ENCODE measurements at regions not wholly inside any gene's neighbourhood (a gene's known extent, or its start where the extent isn't known, plus 50 kb on each side); places are given as distances from the start of the nearest gene placed in this dataset.

DNA sequence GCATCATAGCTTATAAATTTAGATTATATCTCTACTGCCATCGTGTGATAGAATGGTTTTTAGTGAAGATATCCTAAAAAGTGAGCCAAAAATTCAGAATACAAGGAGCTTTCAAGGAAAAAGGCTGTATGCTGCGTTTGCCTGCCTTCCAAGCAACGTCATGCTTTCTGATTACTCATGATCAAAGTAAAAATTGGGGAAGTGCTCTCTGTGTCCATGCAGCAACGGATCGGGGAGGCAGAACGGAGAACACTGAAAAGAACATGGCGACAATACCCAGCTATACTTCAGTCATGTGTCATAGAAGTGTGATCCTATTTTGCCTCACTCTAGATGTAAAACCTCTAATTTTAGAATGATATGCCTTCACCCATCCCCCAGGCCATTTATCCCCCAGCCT lies 185.7 kb downstream of the SUCLG1 start:
- no peak for DNase-seq
- H3K36me3 ChIP-seq, result no peaks in the 10 kb centered on the region
- no peaks in the 10 kb centered on the region for H3K4me1 ChIP-seq
- no peak overlapping the region for H3K4me3 ChIP-seq (ENCODE audit: low read depth, low read length)
- H3K27me3 ChIP-seq, result no peaks in the 10 kb centered on the region
- no peaks in the 10 kb centered on the region for H3K9me3 ChIP-seq
- TF ChIP-seq CTCF (IDR thresholded peaks at IDR 0.05; ENCODE audit: low read depth, low read length), result no peak

DNA sequence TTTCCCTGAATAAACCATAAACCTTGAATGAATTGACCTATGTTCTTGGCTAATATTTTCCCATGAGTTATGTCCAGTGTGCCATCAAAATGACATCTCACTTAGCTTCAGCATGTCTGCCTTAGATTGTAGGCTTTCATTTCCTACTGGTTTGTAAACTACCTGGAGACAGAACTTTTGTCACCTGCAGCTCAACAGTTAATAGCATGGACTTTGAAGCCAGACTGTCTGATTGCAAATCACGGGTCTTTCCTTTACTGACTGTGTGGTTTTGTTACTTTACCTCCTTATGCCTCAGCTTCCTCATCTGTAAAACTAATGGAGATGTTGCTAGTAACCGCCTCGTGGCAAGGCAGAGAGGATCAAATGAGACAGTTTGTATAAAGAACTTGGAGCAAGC lies 187.1 kb downstream of the SUCLG1 start:
- H3K36me3 ChIP-seq, result no peaks in the 10 kb centered on the region
- H3K4me1 ChIP-seq, result no peaks in the 10 kb centered on the region
- H3K4me3 ChIP-seq (ENCODE audit: low read depth, low read length), result no peak overlapping the region
- no peak for TF ChIP-seq CTCF (IDR thresholded peaks at IDR 0.05; ENCODE audit: low read depth, low read length)
- H3K9me3 ChIP-seq, result no peaks in the 10 kb centered on the region
- DNase-seq, result no peak
- H3K27me3 ChIP-seq, result no peaks in the 10 kb centered on the region

GRCh38 chr2:84257831-84258230 lies 201.2 kb downstream of the SUCLG1 start:
- H3K27me3 ChIP-seq, result no peaks in the 10 kb centered on the region
- no peak for DNase-seq

DNA sequence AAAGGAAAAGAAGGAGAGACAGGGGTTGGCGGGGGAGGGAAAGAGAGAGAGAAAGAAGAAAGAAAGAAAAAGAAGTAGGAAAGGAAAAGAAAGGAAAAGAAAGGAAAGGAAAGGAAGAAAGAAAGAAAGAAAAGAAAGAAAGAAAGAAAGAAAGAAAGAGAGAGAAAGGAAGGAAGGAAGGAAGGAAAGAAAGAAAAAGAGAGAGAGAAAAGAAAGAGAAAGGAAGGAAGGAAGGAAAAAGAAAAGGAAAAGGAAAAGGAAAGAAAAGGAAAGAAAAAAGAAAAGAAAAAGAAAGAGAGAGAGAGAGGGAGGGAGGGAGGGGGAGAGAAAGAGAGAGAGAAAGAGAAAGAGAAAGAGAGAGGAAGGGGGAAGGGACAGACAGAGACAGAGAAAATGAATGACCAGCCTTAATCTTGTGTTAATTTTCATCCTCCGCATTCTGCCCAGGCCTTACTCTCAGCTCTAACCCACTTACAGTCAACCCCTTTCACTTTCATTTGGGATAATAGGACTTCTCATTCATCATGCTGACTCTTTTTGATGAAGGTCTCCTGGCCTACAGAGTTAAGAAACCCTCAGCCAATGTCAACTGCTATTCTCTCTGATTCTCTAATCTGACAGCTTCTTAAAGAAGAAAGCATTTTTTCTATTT lies 207.3 kb downstream of the SUCLG1 start:
- DNase-seq, result no peak
- Histone ChIP-seq H3K4me3 (ENCODE audit: low read depth, low read length) (no peak overlapping the region), H3K36me3 (no peaks in the 10 kb centered on the region), H3K27me3 (no peaks in the 10 kb centered on the region), H3K4me1 (no peaks in the 10 kb centered on the region), H3K9me3 (no peaks in the 10 kb centered on the region)
- no peak for TF ChIP-seq CTCF (IDR thresholded peaks at IDR 0.05; ENCODE audit: low read depth, low read length)

More at GRCh38 chr2:84257831-84258230, 201.2 kb downstream of the SUCLG1 start:
- Histone ChIP-seq H3K9me3 (no peaks in the 10 kb centered on the region), H3K4me1 (no peaks in the 10 kb centered on the region), H3K36me3 (no peaks in the 10 kb centered on the region), H3K4me3 (ENCODE audit: low read depth, low read length) (no peak overlapping the region)
- TF ChIP-seq CTCF (IDR thresholded peaks at IDR 0.05; ENCODE audit: low read depth, low read length), result no peak

GRCh38 chr2:84249140-84249539 lies 209.9 kb downstream of the SUCLG1 start:
- TF ChIP-seq CTCF (IDR thresholded peaks at IDR 0.05; ENCODE audit: low read depth, low read length), result no peak
- Histone ChIP-seq H3K4me1 (no peaks in the 10 kb centered on the region), H3K4me3 (ENCODE audit: low read depth, low read length) (no peak overlapping the region), H3K27me3 (no peaks in the 10 kb centered on the region), H3K9me3 (no peaks in the 10 kb centered on the region), H3K36me3 (no peaks in the 10 kb centered on the region)
- no peak for DNase-seq

- DNase-seq, result no peak
- Histone ChIP-seq H3K36me3 (no peaks in the 10 kb centered on the region), H3K4me3 (ENCODE audit: low read depth, low read length) (no peak overlapping the region), H3K4me1 (no peaks in the 10 kb centered on the region), H3K9me3 (no peaks in the 10 kb centered on the region), H3K27me3 (no peaks in the 10 kb centered on the region)
- TF ChIP-seq CTCF (IDR thresholded peaks at IDR 0.05; ENCODE audit: low read depth, low read length), result no peak
Observed at GRCh38 chr2:84247532-84247931, 211.5 kb downstream of the SUCLG1 start.
